ENCODE measurements at regions not wholly inside any gene's neighbourhood (a gene's known extent, or its start where the extent isn't known, plus 50 kb on each side); places are given as distances from the start of the nearest gene placed in this dataset.

DNA sequence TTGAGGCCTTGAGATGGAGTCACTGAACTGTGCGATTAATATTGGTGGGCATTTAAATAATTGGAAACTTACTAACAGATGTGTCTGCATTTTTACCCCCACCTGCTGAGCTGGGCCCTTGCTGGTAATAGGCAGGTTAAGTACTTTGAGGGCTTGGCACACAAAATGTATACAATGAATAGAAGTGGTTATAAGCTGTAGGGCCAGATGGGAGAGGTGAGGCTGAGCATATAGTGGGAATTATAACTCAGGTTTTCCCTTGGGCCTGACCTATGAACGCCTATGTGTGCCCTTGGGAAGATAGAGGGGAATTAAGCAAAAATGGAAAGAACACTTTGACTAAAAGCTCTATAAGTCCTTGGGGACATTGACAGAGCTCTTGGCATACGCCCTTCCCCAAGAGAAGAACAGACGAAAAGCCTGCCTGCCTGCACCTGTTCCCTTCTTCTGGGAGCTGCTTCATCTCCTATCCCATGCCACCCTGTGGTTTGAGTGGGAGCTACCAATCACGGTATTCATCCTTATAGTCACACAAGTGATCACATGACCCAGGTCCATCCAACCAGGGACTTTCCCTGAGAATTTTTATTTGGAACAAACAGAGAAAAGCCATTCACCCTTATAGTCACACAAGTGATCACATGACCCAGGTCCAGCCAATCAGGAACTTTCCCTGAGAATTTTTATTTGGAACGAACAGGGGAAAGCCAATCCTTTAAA, 260.7 kb upstream of the CSF3R start:
- no peak for DNase-seq

DNA sequence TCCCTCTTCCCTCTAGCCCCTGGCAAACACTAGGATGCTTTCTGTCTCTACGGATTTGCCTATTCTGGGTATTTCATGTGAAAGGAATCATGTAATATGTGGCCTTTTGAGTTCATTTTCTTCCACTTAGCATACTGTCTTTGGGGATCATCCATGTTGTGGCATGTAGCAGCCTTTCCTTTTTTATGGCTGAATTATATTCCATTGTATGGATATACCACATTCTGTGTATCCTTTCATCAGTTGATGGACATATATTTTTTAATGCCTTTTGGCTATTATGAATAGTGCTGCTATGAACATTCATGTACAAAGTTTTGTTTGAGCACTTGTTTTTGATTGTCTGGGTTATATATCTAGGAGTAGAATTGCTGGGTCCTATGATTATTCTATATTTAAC, 258.4 kb upstream of the CSF3R start:
- no peak for DNase-seq

DNA sequence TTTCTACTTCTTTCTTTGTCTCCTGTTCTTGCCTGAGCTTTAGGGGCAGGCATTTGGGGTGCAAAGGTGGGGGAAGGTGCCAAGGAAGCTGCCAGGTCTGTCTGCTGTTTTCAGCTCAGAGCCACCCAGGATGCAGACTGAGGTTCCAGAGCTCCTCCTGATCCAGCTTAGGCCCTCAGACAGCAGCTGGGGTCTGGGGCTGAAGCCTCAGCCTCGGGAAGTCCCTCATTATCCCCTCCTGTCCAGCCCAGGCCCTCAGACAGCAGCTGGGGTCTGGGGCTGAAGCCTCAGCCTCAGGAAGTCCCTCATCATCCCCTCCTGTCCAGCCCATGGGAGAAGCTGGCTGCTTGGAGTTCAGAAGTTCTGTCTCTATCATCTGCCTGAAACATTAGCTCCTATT, 257.7 kb upstream of the CSF3R start:
- DNase-seq = peak; percentile 26

DNA sequence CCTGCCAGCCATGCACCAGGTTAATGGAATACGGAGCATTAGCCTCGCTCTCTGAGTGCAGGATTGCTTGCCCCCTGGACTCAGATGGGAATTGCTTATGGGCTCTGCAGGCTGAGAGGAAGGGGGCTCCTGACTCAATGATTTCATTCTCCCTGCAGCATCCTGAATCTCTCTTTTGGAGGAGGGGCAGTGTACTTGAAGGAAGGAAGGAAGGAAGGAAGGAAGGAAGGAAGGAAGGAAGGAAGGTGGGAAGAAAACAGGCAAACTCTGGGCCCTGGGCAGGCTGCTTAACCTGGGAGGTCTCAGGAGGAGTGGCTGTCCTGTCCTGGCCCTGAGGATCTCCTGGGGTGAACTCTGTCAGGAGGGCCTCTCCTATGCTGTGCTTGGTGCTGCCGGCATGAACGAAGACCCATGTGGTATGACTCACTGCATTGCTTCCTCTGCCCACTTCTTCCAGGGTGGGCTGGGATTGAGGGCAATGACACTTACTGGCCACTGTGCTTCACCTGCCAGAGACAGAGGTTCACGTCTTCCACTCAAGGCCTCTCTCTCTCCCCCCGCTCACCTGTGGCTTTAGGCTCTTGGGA, 257.1 kb upstream of the CSF3R start:
- DNase-seq = peak; percentile 50

DNA sequence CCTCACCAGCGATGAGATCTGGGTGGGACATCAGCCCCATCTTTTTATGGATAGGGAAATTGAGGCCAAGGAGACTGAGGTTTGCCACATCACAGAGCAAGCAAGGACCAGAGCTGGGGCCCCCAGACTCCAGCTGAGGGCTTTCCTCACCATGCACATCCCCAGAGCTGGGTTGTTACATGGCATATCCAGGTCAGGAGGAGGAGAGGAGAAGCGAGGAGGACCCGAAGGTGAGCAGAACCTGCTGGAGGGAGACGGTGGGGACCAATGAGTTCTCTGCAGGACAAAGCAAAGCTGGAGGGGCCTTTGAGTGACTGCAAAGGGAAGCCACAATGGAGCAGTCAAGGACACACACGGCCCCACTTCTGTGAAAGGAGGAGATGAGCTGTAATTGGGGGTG, 255.5 kb upstream of the CSF3R start:
- peak; percentile 29 for DNase-seq

DNA sequence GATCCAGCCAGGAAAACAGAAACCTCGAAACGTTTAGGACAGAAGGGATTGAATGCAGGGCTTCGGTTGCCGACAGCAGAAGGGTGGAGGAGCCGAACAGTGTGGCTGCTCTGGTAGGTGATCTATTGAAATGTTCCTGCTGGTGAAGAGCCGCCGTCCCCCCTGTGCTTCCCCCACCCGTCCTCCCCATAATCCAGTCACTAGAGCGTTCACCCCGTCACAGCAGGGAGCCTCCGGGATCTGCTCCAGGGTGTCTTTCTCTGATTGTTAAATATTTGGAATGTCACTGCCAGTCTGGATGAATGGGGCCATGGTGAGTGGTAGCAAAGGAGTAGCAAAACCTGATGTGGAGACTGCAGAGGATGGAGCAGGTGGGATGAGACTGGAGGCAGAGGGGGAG, 255.1 kb upstream of the CSF3R start:
- DNase-seq = peak; percentile 35

DNA sequence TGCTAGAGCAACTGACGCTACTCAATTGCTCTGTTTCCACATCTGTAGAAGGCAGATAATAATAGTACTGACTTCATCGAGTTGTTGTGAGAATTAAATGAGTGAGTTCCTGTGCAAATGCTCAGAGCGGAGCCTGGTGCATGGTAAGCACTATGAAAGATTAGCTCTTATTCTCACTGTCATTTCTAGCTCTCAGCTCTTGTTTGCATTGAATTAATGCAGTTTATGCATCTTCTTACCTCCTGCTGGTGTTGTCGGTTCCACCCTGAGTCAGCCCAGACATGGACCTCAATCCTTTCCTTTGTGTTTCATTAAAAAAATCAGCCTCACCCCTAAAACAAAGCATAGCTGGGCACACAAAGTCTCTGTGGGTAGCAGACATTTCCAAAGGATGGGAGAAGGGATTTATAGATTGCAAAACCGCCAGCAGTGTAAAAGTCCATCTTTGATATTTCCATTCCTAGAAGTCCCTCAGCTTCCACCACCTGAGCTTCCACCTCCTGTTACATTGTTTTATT, 254.4 kb upstream of the CSF3R start:
- peak; percentile 12 for DNase-seq

DNA sequence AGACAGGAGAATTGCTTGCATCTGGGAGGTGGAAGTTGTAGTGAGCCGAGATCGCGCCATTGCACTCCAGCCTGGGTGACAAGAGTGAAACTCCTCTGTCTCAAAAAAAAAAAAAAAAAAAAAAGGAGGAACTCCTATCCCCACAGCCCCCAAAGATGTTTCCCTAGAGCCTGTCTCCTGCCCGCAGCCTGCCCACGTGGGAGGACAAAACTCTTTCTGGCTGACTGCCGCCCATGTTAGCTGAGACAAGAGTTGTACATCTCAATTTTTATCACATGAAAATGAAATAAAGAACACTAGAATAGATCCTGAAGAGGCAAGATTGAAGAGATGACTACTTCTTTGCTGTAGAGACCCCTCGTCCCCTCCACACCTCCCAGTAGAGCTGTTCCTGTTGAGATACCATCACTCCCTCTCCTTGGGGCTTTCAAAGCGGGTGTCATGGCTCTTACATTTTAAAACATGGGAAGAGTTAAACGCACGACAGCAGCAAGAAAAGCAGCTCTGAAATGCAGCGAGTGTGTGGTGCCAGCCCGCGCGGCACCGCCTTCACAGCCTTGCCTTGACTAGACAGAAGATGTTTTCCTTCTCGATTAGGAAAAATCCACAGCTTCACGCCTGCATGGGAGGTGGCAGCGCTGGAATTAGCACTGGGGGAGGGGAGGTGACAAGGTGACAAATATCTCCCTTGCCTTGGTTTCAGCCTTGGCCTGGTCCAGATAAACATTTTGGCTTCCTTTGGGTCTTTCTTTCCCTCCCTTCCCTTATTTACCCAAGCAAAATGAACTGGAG, 253.4 kb upstream of the CSF3R start:
- peak; percentile 37 for DNase-seq

DNA sequence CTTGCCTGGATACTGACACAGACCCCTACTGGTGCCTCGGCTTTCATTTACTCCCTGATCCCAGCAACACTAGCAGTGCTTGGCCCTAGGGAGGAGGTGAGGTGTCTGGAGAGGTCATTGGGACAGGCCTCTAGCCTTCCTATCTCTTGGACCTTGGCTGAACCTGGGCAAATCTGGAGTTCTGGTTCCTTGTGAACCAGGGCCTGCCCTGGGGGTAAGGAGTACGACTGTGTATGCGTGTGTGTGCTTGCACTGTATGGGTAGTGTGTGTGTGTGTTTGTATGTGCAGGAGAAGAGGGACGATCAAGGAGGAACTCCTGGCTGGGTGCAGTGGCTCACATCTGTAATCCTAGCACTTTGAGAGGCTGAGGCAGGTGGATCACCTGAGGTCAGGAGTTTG, 252.7 kb upstream of the CSF3R start:
- peak; percentile 7 for DNase-seq

DNA sequence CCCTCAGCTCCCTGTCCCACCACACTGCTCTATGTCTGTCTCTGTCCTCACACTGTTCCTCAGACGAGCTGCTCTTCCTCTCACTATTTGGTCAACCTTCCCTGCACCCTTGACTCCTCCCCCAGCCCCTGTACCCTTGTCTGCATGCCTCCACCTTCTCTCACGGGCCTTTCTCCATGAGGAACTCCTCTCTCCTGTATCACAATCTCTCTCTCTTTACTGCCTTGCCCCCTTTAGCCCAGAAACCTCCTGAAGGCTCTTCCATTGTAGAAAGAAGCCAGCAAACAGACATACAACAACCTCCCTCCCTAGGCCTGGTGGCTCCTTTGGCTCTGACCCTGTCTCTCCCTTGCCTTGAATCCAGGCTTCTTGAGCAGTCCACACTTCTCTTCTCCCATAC, 251.6 kb upstream of the CSF3R start:
- DNase-seq = peak; percentile 9

DNA sequence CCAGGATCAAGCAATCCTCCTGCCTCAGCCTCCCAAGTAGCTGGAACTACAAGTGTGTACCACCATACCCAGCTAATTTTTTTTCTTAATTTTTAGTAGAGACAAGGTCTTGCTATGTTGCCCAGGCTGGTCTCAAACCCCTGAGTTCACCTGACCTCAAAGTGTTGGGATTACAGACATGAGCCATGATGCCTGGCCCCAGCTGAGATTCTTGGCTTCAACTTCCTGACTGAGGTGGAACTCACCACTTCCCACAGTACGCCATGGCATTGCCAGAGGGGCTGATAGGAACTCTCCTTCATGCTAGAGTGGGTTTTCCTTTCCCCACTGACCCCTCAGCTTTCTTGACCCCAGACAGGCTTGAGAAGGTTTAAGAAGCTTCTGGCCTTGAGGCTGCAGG, 251.0 kb upstream of the CSF3R start:
- peak; percentile 22 for DNase-seq

DNA sequence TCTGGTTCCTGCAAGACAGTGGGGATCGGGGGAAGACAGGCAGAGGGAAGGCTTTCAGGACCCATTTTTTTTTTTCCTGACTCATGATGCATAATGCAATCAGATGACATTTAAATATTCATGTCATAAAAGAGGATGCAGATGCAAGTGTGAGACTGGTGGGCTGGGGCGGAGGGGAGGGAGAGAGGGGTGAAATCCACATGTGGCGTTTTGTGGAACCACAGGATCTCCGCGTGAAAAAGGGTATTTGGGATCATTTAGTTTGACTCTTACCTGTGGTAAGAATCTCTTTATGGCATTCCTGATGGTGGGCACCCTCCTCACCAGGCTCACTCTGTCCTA, 249.3 kb upstream of the CSF3R start:
- no peak for DNase-seq

DNA sequence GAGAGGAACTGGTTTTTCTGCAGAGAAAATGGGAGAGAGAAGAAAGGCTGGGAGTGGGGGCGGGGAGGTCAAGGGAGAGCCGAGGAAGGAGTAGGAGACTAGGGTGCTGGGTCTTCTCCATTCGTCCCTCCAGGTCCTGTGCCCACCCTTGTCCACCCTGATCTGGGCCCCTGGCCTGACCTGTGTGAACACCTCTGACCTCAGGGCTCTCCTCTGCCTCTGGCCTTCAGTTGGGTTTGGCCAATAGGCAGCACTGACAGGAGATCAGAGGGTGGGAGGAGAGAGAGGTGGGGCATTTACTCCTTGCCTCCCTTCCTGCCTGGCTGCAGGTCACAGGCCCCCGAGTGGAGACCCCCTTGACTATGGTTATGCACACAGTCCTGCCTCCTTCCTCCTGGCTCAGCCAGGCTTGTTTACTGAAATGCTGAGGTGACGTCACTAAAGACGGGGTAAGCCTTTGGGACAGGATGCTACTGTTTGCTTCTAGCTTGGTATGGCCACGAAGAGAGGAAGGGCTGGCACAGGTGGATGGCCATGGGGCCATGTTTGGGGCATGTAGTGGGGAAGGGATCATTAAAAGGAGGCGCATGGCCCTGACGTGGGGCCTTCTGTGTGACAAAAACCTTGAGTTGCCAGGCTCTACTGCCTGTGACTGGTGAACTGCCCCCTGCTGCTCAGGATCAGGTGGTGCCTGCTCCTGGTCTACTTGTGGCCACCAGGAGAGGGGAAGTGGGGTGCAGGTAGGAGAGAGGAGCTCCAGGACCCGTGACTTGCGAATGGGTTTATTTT, 248.7 kb upstream of the CSF3R start:
- peak; percentile 55 for DNase-seq

DNA sequence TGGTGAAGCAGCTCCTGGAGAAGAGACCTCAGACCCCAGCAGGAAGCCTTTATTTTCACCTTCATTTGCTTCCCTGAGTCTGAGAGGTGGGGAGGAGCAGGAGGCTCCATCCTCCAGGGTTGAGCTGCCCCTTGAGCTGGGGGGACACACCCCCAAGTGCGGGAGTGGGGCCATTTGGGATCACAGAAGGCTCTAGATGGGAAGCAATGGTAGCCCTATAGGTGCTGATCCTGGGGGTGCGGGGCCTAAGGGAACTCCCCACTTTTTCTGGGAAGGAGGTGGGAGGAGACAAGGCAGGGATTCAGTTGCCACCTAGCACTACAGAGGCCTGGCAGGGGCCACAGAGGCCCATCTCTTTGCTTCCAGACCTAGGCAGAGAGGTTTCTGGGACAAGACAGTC, 247.9 kb upstream of the CSF3R start:
- peak; percentile 21 for DNase-seq

DNA sequence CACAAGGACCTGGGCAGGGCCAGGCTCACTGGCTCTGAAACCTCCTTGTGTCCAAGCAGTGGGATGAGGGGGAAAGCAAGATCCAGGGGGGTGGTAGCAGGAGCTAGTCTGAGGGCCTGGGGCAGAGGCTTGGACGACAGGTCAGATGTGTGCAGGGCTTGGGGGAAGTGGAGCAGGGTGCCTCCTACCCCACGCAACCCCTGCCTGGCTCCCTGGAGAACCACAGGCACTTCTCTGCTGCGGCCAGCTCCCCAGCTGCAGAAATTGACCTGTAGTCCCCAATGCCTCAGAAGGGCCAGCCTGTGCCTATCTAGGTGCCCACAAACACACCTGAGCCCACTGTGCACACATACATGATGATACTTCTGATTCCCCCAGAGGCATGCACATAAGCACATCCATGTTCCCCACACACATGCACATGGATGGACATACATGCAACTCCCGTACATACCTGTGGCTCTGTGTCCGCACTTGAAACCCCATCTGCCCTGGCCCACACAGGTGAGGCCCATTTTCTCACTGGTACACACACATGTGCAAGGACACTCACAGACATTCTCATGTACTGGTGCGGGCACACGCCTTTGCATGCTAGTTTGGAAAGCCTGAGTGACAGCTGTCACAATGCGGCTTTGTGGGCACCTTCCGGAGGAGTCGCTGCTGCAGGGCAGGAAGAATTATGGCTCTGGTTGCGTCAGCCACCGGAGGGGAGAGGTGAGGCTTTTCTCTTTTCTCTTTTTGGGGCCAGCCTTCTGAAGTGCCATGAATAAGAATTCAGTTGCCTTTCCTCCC, 247.2 kb upstream of the CSF3R start:
- peak; percentile 44 for DNase-seq

DNA sequence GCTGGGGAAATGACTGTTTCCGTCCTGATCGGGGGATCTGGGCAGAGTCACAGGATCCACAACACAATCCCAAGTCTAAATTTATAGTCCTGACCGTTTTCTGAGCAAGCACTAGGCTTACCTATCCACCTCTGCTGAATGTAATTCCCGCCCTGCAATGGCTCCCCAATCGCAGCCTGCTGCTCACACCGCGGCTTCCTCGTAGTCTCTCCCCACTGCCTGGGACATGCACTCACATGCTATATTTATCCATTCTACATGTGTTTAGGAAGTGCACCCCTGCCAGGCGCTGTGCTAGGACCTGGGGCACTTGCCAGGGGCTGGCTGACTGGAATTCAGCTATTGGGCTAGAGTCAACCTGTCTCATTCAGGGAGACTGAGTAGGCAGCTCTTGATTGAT, 246.6 kb upstream of the CSF3R start:
- DNase-seq = peak; percentile 38

DNA sequence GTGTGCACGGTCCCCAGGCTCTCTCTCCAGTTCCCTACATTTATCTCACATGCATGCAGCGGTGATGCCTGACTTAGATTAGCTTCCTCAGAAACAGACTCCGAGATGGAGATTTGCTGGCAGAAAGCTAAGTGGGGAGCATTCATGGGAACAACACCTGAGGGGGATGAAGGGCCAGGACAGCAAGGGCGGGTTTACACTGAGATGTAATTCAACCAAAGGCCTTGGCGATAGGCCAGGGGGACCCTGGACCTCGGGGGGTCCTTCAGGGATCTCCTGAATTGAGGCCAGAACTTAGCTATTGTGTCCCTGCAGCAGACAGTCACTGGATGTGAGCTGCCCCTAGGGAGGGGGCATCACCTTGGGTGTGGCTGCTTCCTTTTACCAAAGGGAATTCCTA, 246.1 kb upstream of the CSF3R start:
- peak; percentile 24 for DNase-seq

DNA sequence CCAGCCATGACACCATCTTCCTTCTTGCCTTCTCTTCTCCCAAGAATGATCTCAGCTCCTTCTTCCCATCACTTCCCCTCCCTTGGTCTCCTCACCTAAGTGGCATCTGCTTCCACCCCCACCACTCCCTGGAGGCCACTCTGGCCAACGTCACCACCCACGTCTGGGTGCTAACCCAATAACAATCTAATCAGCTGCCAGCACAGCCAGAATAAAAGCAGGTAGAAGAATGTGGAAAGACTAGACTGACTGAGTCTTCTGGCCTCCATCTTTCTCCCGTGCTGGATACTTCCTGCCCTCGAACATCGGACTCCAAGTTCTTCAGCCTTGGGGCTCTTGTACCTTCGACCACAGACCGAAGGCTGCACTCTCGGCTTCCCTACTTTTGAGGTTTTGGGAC, 245.3 kb upstream of the CSF3R start:
- DNase-seq = peak; percentile 25

DNA sequence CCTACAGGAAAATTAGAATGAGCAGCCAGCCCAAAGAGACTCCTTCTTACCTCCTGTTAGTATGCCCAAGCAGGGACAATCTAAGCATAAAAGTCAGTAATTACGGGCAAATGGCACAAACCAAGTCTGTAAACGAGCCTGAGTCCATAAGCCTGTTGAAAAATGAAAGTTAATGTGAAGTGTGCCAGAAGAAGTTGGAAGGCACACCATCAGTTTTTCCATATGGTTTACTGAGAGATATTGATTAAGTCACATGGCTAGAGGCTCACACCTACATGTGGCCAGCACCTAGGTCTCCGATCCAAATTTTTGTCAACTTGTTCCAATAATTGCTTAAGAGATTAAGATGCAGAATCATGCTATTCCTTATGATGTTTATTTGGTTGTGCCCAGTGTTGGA, 242.4 kb upstream of the CSF3R start:
- no peak for DNase-seq

DNA sequence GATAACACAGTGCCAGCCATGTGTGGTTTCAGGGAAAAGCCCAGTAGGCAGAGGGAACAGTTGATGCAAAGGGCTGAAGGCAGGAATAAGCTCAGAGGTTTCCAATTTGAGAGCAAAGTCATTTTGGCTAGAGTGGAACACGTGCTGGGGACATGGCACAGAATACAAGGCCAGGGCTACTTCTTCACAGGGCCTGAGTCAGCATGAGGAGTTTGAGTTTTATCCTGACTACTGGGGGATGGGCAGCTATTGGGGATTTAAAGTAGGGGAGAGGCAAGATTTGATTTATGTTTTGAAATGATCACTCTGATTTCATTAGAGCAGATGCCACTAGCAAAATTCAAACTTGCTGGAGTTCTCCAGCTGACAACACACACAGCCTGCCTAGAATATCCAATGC, 241.1 kb upstream of the CSF3R start:
- no peak for DNase-seq

DNA sequence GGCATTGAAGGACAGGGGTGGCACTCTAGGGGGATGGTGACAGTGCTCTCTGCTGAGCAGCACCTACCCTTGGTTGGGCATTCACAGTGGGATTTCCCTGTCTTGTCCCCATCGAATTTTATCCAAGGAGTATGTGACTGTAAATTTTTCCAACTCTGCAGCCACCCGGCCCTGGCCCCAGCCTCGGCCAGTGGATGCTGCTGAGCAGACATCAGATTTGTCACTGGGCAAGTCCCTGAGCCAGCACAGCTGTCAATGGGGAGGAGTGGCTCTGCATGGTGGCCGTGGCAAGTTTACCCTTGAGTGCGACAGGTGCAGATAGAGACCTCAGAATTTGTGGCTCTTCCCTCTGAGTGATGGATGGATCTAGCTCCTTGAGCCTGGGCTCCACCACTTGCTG, 240.2 kb upstream of the CSF3R start:
- DNase-seq = no peak

DNA sequence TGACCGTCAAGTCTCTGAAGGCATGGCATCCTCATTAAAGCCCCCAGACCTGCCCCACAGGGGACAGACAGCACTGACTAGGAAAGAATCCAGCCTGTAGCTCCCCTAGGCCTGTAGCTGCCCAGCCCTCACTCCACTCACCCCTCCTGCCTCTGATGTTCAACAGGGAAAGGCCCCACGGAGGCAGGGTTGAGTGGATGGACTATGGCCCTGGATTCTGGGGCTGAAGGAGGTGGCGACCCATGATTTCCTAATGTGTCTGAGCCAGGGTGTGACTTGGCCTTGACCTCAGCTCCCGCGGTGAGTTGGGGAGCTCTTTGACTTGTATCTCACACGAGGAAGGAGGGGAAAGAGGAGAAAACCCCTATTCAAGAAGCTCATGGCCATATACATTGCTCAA, 238.5 kb upstream of the CSF3R start:
- DNase-seq = no peak

All from islet precursor cell (in vitro differentiated cells).